ENCODE measurements at regions not wholly inside any gene's neighbourhood (a gene's known extent, or its start where the extent isn't known, plus 50 kb on each side); places are given as distances from the start of the nearest gene placed in this dataset.

GRCh38 chr2:228902176-228902575 is 368.9 kb downstream of the PID1 start:
- H3K9me3 ChIP-seq, result no peaks in the 10 kb centered on the region

GRCh38 chr2:228901531-228901930 is 369.6 kb downstream of the PID1 start:
- Histone ChIP-seq H3K27ac (no peak overlapping the region), H3K4me1 (no peaks in the 10 kb centered on the region), H3K36me3 (no peaks in the 10 kb centered on the region), H3K4me3 (no peak overlapping the region), H3K9me3 (no peaks in the 10 kb centered on the region), H3K27me3 (no peaks in the 10 kb centered on the region)
- no peak for TF ChIP-seq CTCF (IDR thresholded peaks at IDR 0.05)
- DNase-seq (ENCODE audit: low spot score in 2 of 2), result no peak
- intact Hi-C loops (cut with DNase I), result no loop called here

More at GRCh38 chr2:228902176-228902575, 368.9 kb downstream of the PID1 start:
- TF ChIP-seq CTCF (IDR thresholded peaks at IDR 0.05), result no peak
- Histone ChIP-seq H3K27me3 (no peaks in the 10 kb centered on the region), H3K4me3 (no peak overlapping the region), H3K4me1 (no peaks in the 10 kb centered on the region), H3K27ac (no peak overlapping the region), H3K36me3 (no peaks in the 10 kb centered on the region)
- intact Hi-C loops (cut with DNase I), result no loop called here
- no peak for DNase-seq (ENCODE audit: low spot score in 2 of 2)

GRCh38 chr2:228878138-228878537 is 392.9 kb downstream of the PID1 start:
- peaks cover 6 to 7% of the 10 kb centered on the region in 2 donors for H3K9me3 ChIP-seq
- no peaks in the 10 kb centered on the region for H3K4me1 ChIP-seq
- no peak overlapping the region for H3K27ac ChIP-seq
- H3K36me3 ChIP-seq, result no peaks in the 10 kb centered on the region
- TF ChIP-seq CTCF (IDR thresholded peaks at IDR 0.05), result no peak
- intact Hi-C loops (cut with DNase I), result no loop called here
- H3K27me3 ChIP-seq, result no peaks in the 10 kb centered on the region
- DNase-seq (ENCODE audit: low spot score in 2 of 2), result no peak
- no peak overlapping the region for H3K4me3 ChIP-seq

- H3K4me3 ChIP-seq, result no peak overlapping the region
- no peak for DNase-seq (ENCODE audit: low spot score in 2 of 2)
- no peaks in the 10 kb centered on the region for H3K36me3 ChIP-seq
- no peak for TF ChIP-seq CTCF (IDR thresholded peaks at IDR 0.05)
- no peak overlapping the region for H3K27ac ChIP-seq
- no peaks in the 10 kb centered on the region for H3K4me1 ChIP-seq
- H3K27me3 ChIP-seq, result no peaks in the 10 kb centered on the region
- intact Hi-C loops (cut with DNase I), result no loop called here
- H3K9me3 ChIP-seq, result peaks cover 6 to 7% of the 10 kb centered on the region in 2 donors
Measured at GRCh38 chr2:228876276-228876675, 394.8 kb downstream of the PID1 start.

- Histone ChIP-seq H3K4me3 (no peak overlapping the region), H3K36me3 (no peaks in the 10 kb centered on the region), H3K27me3 (no peaks in the 10 kb centered on the region), H3K27ac (no peak overlapping the region), H3K4me1 (no peaks in the 10 kb centered on the region), H3K9me3 (peaks cover 6 to 7% of the 10 kb centered on the region in 2 donors)
- intact Hi-C loops (cut with DNase I), result no loop called here
- no peak for TF ChIP-seq CTCF (IDR thresholded peaks at IDR 0.05)
- DNase-seq (ENCODE audit: low spot score in 2 of 2), result no peak
Measured at GRCh38 chr2:228875152-228875900, 395.8 kb downstream of the PID1 start.

All from ascending aorta (tissue), 2 donors.